ENCODE measurements at regions not wholly inside any gene's neighbourhood (a gene's known extent, or its start where the extent isn't known, plus 50 kb on each side); places are given as distances from the start of the nearest gene placed in this dataset.

- no peak for TF ChIP-seq POLR2A (IDR thresholded peaks at IDR 0.05)
- TF ChIP-seq, protein P1, sequence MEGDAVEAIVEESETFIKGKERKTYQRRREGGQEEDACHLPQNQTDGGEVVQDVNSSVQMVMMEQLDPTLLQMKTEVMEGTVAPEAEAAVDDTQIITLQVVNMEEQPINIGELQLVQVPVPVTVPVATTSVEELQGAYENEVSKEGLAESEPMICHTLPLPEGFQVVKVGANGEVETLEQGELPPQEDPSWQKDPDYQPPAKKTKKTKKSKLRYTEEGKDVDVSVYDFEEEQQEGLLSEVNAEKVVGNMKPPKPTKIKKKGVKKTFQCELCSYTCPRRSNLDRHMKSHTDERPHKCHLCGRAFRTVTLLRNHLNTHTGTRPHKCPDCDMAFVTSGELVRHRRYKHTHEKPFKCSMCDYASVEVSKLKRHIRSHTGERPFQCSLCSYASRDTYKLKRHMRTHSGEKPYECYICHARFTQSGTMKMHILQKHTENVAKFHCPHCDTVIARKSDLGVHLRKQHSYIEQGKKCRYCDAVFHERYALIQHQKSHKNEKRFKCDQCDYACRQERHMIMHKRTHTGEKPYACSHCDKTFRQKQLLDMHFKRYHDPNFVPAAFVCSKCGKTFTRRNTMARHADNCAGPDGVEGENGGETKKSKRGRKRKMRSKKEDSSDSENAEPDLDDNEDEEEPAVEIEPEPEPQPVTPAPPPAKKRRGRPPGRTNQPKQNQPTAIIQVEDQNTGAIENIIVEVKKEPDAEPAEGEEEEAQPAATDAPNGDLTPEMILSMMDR (IDR thresholded peaks at IDR 0.05 in 4 of 5, conservative IDR thresholded peaks at IDR 0.05 in 1 of 5): no peak
These were observed 55.6 kb upstream of the MACF1 start for GRCh38 chr1:39148942-39149341.
